Stomach (tissue), 4 donors: ENCODE measurements at regions not wholly inside any gene's neighbourhood (a gene's known extent, or its start where the extent isn't known, plus 50 kb on each side); places are given as distances from the start of the nearest gene placed in this dataset.

Experiments used
- CTCF ChIP-seq, 7 experiments: fragments of 450-650 bp in 4 of 7; fragments of 200-600 bp in 3 of 7; sonication (generic) in 3 of 7; IDR thresholded peaks; one replicate each; pipeline ENCODE4 v1.5.1; 2016 to 2019; ENCODE audit warnings: antibody characterized with exemption in 7 of 7, control low read depth in 2 of 7, mild to moderate bottlenecking in 1 of 7
- POLR2A ChIP-seq, 4 donors: fragments of 450-650 bp; IDR thresholded peaks; one replicate each; pipeline ENCODE4 v1.6.1; 2016; ENCODE audit warnings: antibody characterized with exemption in 4 of 4, control low read depth in 2 of 4, mild to moderate bottlenecking in 1 of 4, moderate library complexity in 1 of 4

GRCh38 chr20:55656231-55656775 is 349.0 kb downstream of the CBLN4 start:
- TF ChIP-seq CTCF (IDR thresholded peaks at IDR 0.05) (no peak), POLR2A (IDR thresholded peaks at IDR 0.05) (no peak)
